ENCODE measurements at regions not wholly inside any gene's neighbourhood (a gene's known extent, or its start where the extent isn't known, plus 50 kb on each side); places are given as distances from the start of the nearest gene placed in this dataset.

- no peak for DNase-seq
Observed at GRCh38 chr13:34340534-34340933, 522.6 kb downstream of the RFC3 start.

- no peak for DNase-seq
Observed at GRCh38 chr13:34343413-34343940, 525.5 kb downstream of the RFC3 start.

GRCh38 chr13:34344816-34345215, 526.9 kb downstream of the RFC3 start:
- no peak for DNase-seq

GRCh38 chr13:34345258-34345965, 527.5 kb downstream of the RFC3 start:
- no peak for DNase-seq

- no peak for DNase-seq
Observed at GRCh38 chr13:34346626-34347025, 528.7 kb downstream of the RFC3 start.

GRCh38 chr13:34347784-34348573, 530.0 kb downstream of the RFC3 start:
- DNase-seq, result no peak

- peak; percentile 24 for DNase-seq
Observed at GRCh38 chr13:34349091-34349722, 531.3 kb downstream of the RFC3 start.

- DNase-seq, result no peak
Observed at GRCh38 chr13:34350671-34351070, 532.7 kb downstream of the RFC3 start.

- no peak for DNase-seq
Observed at GRCh38 chr13:34351134-34351533, 533.2 kb downstream of the RFC3 start.

GRCh38 chr13:34352958-34353357, 535.0 kb downstream of the RFC3 start:
- no peak for DNase-seq

- DNase-seq, result no peak
Observed at GRCh38 chr13:34356686-34357434, 538.9 kb downstream of the RFC3 start.

GRCh38 chr13:34357435-34358232, 539.7 kb downstream of the RFC3 start:
- no peak for DNase-seq

GRCh38 chr13:34358811-34359513, 541.0 kb downstream of the RFC3 start:
- no peak for DNase-seq

GRCh38 chr13:34360702-34361101, 542.8 kb downstream of the RFC3 start:
- DNase-seq, result no peak

- no peak for DNase-seq
Observed at GRCh38 chr13:34361560-34361959, 543.6 kb downstream of the RFC3 start.

- DNase-seq, result no peak
Observed at GRCh38 chr13:34363266-34363665, 545.3 kb downstream of the RFC3 start.

GRCh38 chr13:34364633-34365032, 546.7 kb downstream of the RFC3 start:
- no peak for DNase-seq

- DNase-seq, result no peak
Observed at GRCh38 chr13:34369931-34370330, 552.0 kb downstream of the RFC3 start.

- DNase-seq, result no peak
Observed at GRCh38 chr13:34371108-34371507, 553.2 kb downstream of the RFC3 start.

- DNase-seq, result no peak
Observed at GRCh38 chr13:34371645-34372395, 553.9 kb downstream of the RFC3 start.

GRCh38 chr13:34372581-34372980, 554.6 kb downstream of the RFC3 start:
- no peak for DNase-seq
